ENCODE measurements at regions not wholly inside any gene's neighbourhood (a gene's known extent, or its start where the extent isn't known, plus 50 kb on each side); places are given as distances from the start of the nearest gene placed in this dataset.

DNA sequence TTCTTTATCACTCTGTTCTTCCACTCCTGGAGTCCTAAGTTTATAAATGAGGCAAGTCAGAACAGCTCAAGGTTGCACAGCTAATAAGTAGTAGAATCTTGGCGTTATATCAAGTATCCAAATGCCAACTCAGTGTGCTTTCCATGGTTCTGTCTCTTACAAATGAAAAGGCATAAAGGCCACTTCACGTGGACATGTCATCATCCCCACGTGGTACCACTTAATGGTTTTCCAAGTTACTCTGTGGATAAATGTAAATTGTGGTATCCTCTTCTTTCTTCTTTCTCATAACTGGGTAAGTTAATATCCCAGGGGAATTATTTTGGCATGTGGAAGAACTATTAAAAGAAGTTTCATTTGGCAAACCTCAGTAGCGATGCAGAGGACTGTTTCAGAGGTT, 131.5 kb upstream of the L3MBTL4 start:
- TF ChIP-seq, protein P1, sequence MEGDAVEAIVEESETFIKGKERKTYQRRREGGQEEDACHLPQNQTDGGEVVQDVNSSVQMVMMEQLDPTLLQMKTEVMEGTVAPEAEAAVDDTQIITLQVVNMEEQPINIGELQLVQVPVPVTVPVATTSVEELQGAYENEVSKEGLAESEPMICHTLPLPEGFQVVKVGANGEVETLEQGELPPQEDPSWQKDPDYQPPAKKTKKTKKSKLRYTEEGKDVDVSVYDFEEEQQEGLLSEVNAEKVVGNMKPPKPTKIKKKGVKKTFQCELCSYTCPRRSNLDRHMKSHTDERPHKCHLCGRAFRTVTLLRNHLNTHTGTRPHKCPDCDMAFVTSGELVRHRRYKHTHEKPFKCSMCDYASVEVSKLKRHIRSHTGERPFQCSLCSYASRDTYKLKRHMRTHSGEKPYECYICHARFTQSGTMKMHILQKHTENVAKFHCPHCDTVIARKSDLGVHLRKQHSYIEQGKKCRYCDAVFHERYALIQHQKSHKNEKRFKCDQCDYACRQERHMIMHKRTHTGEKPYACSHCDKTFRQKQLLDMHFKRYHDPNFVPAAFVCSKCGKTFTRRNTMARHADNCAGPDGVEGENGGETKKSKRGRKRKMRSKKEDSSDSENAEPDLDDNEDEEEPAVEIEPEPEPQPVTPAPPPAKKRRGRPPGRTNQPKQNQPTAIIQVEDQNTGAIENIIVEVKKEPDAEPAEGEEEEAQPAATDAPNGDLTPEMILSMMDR (IDR thresholded peaks at IDR 0.05 in 4 of 5, conservative IDR thresholded peaks at IDR 0.05 in 1 of 5) = no peak
- no peak for TF ChIP-seq POLR2A (IDR thresholded peaks at IDR 0.05)

Data from gastrocnemius medialis (tissue), 4 donors.